ENCODE measurements at regions not wholly inside any gene's neighbourhood (a gene's known extent, or its start where the extent isn't known, plus 50 kb on each side); places are given as distances from the start of the nearest gene placed in this dataset.
"Not testable (repeated sequence)": the region's sequence is repeated elsewhere in the genome, so short reads cannot be mapped to it uniquely, and the experiment has no call there.

GRCh38 chr16:29193634-29194033 is 208.8 kb downstream of the LAT start:
- DNase-seq (ENCODE audit: low read depth, low spot score); H3K27ac ChIP-seq: not testable (repeated sequence)

- not testable (repeated sequence) for H3K27ac ChIP-seq; DNase-seq (ENCODE audit: low read depth, low spot score)
Measured at GRCh38 chr16:29193248-29193574, 208.4 kb downstream of the LAT start.

GRCh38 chr16:29192329-29193247 is 207.7 kb downstream of the LAT start:
- DNase-seq (ENCODE audit: low read depth, low spot score), result no peak
- no peak overlapping the region for H3K27ac ChIP-seq

- not testable (repeated sequence) for H3K27ac ChIP-seq; DNase-seq (ENCODE audit: low read depth, low spot score)
Measured at GRCh38 chr16:29191636-29192180, 206.9 kb downstream of the LAT start.

DNA sequence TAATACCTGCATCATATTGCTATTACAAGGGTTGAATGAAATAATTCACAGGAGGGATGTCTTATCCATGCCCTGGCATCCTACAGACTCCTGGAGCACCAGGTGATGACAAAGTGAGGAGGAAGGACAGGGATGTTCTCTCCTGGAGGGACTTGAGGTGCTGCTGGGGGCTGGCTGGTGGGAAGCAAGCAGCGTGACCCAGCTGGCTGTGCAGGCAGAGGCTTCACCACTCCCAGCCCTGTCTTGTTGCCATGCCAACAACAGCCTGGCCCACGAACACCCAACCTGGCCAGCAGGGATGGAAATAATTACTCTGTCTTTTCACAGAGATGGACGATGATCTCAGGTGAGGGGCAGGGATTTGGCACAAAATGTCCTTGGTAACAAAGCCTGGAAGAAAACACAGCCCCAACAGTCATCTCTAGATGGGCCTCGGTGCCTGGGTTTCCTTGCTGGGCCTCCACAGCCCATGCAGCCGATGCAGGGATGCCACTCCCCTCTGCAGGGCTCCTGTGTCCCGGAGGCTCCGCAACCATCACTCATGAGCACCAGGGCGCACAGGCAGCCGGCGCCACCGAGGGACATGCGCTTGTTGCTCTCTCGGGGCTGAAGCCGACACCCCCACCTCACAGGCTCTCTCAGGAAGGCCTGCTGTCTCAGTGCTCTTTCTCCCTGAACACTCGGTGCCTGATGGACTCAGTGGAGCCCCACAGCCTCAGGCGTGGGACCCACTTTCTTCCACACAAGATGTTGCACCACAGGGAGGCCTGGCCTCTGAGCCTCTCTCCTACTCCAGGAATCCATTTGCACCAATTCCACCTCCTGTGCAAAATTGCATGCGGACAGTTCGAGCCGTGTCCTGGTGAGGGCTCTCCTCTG is 205.9 kb downstream of the LAT start:
- DNase-seq (ENCODE audit: low read depth, low spot score); H3K27ac ChIP-seq: not testable (repeated sequence)

DNA sequence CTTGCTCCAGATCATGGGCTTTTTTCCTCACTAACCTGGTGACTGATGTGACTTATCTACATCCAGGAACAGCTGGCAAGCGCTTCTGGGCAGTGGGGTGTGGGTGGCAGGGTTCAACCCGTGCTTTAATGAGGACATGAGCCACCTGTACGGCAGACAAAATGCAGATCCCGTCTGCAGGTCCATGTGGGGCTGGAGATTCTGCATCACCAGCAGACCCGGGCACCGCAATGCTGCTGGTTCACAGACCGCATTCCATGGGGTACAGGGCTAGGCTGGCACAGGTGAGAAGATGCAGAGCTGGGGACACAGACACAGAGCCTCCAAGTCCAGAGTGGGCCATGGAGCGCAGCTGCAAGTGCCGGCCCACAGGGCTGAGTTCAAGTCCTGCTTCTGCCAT is 204.0 kb downstream of the LAT start:
- not testable (repeated sequence) for DNase-seq (ENCODE audit: low read depth, low spot score); H3K27ac ChIP-seq

DNA sequence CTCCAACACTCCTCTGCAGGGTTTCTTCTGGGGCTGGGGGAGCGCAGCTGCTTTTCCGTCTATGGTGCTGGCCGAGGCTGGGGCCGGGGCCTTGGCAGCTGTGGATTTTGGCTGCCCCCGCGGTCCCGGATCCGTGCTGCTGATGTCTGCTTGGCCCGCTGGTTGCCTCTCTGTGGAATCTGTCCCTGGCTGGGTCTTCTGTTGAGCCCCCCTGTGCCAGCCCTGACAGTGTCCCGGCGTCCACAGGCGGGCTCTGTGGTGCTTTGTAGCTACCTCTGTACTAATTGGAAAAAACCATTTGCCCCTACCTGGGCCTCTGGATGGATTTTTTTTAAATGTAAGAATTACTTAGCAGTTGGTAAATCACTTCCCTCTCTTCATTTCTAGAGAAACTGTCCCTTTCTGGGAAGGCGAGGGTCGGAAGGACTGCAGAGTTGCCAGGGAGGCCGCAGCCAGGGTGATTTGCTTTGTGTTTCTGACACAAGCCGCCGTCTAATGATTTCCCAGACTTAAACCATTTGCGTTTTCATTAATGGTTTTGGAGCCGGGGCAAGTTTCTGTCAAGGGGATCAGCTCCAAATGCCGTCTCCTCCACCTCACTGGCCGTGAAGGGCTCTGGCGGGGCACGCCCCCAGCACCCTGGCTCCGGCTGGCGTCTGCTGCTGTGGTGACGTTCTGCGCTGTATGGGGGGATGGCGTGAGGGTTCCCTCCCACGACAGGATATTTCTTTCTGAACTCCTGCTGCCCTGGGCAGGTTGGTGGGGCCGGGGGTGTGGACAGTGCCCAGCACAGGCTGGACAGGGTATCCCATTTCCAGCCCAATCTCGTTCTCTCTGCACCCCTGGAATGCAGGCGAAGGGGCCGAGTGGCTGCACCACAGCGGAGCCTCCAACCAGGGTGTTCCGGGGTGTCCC is 201.7 kb downstream of the LAT start:
- not testable (repeated sequence) for DNase-seq (ENCODE audit: low read depth, low spot score); H3K27ac ChIP-seq

DNA sequence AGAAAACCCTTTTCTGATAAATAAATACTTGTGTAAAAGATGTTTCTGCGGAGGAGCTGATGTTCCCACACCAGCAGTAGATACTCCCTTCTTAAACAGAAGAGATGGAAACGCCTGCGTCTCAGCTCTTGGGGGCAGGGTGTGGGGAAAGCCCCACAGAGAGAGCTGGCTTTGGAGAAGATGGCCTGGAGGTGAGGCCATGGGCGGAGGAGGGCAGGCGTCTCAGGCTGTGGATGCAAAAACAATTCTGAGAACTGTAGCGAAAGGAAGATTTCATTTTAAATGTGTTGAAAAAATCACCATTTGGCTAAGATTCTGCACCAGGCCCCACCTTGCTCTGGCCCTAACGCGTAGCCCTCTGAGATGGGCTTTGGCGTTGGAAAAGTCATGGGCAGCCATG is 201.0 kb downstream of the LAT start:
- not testable (repeated sequence) for H3K27ac ChIP-seq; DNase-seq (ENCODE audit: low read depth, low spot score)

DNA sequence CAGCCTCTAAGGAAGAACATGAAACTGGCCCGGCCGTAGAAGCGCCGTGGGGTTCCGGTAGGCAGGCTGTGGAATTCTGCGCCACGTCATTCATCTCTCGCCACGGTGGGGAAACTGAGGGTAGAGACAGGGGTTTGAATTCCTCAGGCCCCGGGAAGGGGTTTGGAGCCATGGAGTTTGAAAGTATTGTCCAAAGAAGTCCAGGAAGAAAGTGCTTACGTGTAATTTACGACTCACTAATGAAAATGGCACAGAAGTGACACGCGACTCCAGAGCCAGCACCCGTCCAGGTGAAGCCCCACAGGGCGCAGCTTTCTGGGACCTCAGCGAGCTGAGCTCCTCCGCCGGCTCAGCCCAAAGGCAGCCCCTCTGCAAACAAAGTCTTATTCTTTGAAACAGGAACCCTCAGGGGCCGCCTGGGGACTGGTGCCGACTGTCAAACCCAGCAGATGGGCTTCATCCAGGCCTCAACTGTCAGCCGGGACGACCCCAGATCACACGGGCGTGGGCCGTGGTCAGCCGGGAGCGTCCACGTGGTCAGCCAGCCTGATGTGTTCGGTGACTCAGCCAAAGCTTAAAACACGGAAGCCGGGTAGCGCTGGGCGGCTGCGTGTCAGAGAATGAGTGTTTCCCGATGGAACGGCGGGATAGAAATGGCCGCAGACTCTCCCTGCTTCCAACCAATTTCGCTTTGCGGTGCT is 200.0 kb downstream of the LAT start:
- DNase-seq (ENCODE audit: low read depth, low spot score); H3K27ac ChIP-seq: not testable (repeated sequence)

DNA sequence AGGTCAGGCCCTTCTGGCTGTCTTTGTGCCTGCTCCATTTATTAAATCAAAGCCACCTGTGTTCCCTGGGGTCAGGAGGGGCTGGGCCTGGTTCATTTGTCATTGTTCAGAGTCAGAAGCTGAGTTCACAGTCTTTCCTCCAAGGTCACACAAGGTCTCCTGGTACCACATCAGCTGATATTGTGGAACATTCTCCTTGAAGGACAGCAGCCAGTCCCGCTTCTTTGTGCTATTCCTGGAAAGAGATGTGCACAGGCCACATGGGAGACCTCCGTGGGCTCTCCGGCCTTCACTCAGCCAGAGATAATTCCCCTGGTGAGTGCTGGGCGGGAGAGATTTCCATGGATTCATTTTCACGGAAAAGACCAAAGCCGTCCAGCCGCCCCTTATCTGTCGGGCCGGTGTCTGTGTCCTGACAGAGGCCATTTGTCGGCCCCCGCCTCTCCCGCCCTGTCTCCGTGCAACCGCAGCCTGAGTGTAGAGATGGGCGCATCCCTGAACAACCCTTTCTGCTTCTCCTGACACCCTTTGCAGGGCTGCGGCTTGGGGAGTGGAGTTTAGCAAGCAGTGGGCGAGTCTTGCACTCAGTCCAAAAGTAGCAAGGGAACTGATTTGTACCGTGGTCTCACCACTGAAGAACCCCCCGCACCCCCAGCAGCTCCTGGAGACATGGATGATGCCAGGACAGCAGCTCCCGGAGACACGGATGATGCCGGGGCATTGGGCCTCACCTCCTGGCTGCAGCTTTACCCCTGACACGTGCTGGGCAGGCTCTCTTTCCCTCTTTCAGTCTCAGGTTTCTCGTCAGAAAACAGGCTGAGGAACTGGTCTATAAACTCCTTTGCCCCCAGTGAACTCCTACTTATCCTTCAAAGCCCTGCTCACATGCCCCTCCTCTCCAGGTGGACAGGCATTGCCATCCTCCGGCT is 198.4 kb downstream of the LAT start:
- DNase-seq (ENCODE audit: low read depth, low spot score), result not testable (repeated sequence)

GRCh38 chr16:29182501-29182900 is 197.6 kb downstream of the LAT start:
- H3K27ac ChIP-seq, result no peak overlapping the region
- DNase-seq (ENCODE audit: low read depth, low spot score), result no peak

More for the DNA sequence above, 198.4 kb downstream of the LAT start:
- not testable (repeated sequence) for H3K27ac ChIP-seq

DNA sequence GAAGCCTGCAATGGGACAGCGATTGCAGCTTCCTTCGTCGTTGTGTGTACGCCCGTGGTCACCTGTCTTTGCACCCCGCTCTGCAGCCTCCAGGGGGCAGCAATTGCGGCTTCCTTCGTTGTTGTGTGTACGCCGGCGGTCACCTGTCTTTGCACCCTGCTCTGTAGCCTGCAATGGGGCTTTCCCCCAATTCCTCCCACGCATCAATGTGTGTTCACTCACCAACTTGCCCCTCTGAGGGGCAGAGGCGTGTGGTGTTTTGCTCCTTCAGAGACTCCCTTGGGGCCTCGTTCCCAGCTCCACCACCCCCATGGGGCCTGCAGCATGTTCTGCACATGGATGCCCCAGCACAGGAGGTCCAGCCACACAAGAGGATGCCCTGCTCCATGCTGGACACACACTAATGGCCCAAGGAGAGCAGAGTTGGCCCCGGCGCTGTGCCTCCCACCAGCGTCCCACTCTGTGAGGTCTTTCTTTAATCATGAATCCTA is 197.1 kb downstream of the LAT start:
- not testable (repeated sequence) for DNase-seq (ENCODE audit: low read depth, low spot score); H3K27ac ChIP-seq

DNA sequence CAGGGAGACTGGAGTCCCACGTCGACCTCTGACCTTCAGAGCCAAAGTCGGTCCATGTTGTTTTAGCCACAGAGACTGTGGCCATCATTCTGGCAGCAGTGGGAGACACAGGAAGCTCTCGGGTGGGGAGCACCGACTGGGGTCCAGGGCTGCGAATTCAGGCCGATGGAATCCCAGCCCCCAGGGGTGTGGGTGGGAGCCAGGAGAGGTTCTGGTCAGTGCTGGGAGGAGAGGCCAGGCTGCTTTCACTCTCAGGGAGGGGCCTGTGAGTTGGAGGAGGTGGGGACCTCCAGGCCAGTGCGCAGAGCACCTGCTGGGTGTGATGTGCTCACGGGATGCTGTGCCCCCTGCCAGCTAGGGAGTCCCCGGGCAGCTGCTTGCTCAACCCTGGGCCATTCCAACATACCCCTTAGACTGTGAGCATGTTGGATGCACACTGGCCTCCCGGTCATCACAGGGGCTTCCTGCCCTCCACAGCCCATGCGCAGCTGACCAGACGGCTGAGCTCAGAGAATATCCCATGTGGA is 196.5 kb downstream of the LAT start:
- H3K27ac ChIP-seq; DNase-seq (ENCODE audit: low read depth, low spot score): not testable (repeated sequence)

- not testable (repeated sequence) for DNase-seq (ENCODE audit: low read depth, low spot score); H3K27ac ChIP-seq
Measured at GRCh38 chr16:29180206-29180600, 195.4 kb downstream of the LAT start.

GRCh38 chr16:29179401-29180205 is 194.8 kb downstream of the LAT start:
- not testable (repeated sequence) for DNase-seq (ENCODE audit: low read depth, low spot score); H3K27ac ChIP-seq

- DNase-seq (ENCODE audit: low read depth, low spot score); H3K27ac ChIP-seq: not testable (repeated sequence)
Measured at GRCh38 chr16:29177888-29178726, 193.3 kb downstream of the LAT start.

Data from epithelial cell of prostate (primary cell).